Right ventricle myocardium inferior (tissue), 1 donor: ENCODE measurements at regions not wholly inside any gene's neighbourhood (a gene's known extent, or its start where the extent isn't known, plus 50 kb on each side); places are given as distances from the start of the nearest gene placed in this dataset.

Experiments used
- ATAC-seq: fragments of 200-7000 bp; cut with Tn5 transposase; one replicate; pipeline ENCODE4 v1.9.1; 2020; ENCODE audit warnings: mild to moderate bottlenecking, moderate library complexity
- DNase-seq: peaks from one replicate; pipeline ENCODE4 v3.0.0; 2021; ENCODE audit errors: missing footprints
- intact Hi-C: fragments of 100-400 bp; cut with DNase I; formaldehyde crosslinking; loops from one replicate; pipeline ENCODE4 v1.11.0; 2022
- donor health status: DM: no; HTN: yes; CAD: no; lungs with severe emphysema.

- ATAC-seq (peak; percentile 76), DNase-seq (peak; percentile 82)
- intact Hi-C loops, result loop anchor here (2.0 to 5.0 kb wide), 6 partner anchors 110 to 390 kb away; partner anchors contain the start of gene IRF2BP2
Measured at GRCh38 chr1:234887016-234887900, 241.4 kb downstream of the TOMM20 start.

GRCh38 chr1:234886081-234886984 lies 242.3 kb downstream of the TOMM20 start:
- ATAC-seq (peak; percentile 78), DNase-seq (no peak)
- intact Hi-C loops, result loop anchor here (2.0 to 5.0 kb wide), 6 partner anchors 111 to 389 kb away; partner anchors contain the start of gene IRF2BP2

- DNase-seq, result no peak
- ATAC-seq, result peak; percentile 78
- intact Hi-C loops, result loop anchor here (5.0 kb wide), 2 partner anchors 112 to 388 kb away; no protein-coding TSS in a partner anchor
Measured at GRCh38 chr1:234885601-234886000, 243.0 kb downstream of the TOMM20 start.

GRCh38 chr1:234884701-234885100 lies 243.9 kb downstream of the TOMM20 start:
- intact Hi-C loops, result loop anchor here (5.0 kb wide), 2 partner anchors 113 to 387 kb away; no protein-coding TSS in a partner anchor
- ATAC-seq (no peak), DNase-seq (no peak)

GRCh38 chr1:234884006-234884405 lies 244.6 kb downstream of the TOMM20 start:
- intact Hi-C loops, result no loop called here
- DNase-seq (no peak), ATAC-seq (no peak)

- intact Hi-C loops, result no loop called here
- no peak for ATAC-seq
- DNase-seq, result no peak
Measured at GRCh38 chr1:234882898-234883297, 245.7 kb downstream of the TOMM20 start.

- ATAC-seq (no peak), DNase-seq (no peak)
- intact Hi-C loops, result no loop called here
Measured at GRCh38 chr1:234881893-234882771, 246.5 kb downstream of the TOMM20 start.

- peak; percentile 62 for ATAC-seq
- intact Hi-C loops, result no loop called here
- DNase-seq, result no peak
Measured at GRCh38 chr1:234879147-234880080, 249.2 kb downstream of the TOMM20 start.

- DNase-seq, result no peak
- intact Hi-C loops, result no loop called here
- no peak for ATAC-seq
Measured at GRCh38 chr1:234878288-234878687, 250.3 kb downstream of the TOMM20 start.

- intact Hi-C loops, result no loop called here
- DNase-seq (no peak), ATAC-seq (no peak)
Measured at GRCh38 chr1:234877761-234878160, 250.9 kb downstream of the TOMM20 start.

GRCh38 chr1:234875953-234876855 lies 252.4 kb downstream of the TOMM20 start:
- DNase-seq (no peak), ATAC-seq (peak; percentile 69)
- intact Hi-C loops, result no loop called here

- ATAC-seq, result peak; percentile 41
- DNase-seq, result no peak
- intact Hi-C loops, result no loop called here
Measured at GRCh38 chr1:234875328-234875952, 253.2 kb downstream of the TOMM20 start.

- no peak for ATAC-seq
- intact Hi-C loops, result no loop called here
- DNase-seq, result no peak
Measured at GRCh38 chr1:234874291-234875288, 254.0 kb downstream of the TOMM20 start.

- intact Hi-C loops, result no loop called here
- DNase-seq (no peak), ATAC-seq (no peak)
Measured at GRCh38 chr1:234871710-234872271, 256.8 kb downstream of the TOMM20 start.
